ENCODE measurements at regions not wholly inside any gene's neighbourhood (a gene's known extent, or its start where the extent isn't known, plus 50 kb on each side); places are given as distances from the start of the nearest gene placed in this dataset.

GRCh38 chr11:70005107-70005818, 72.9 kb upstream of the ANO1 start:
- no peak for DNase-seq

- DNase-seq: no peak
Observed at GRCh38 chr11:70007796-70008195, 70.3 kb upstream of the ANO1 start.

GRCh38 chr11:70010774-70011173, 67.3 kb upstream of the ANO1 start:
- DNase-seq: no peak

- no peak for DNase-seq
Observed at GRCh38 chr11:70012134-70012733, 65.9 kb upstream of the ANO1 start.

GRCh38 chr11:70014291-70014690, 63.8 kb upstream of the ANO1 start:
- no peak for DNase-seq

GRCh38 chr11:70016666-70017367, 61.3 kb upstream of the ANO1 start:
- DNase-seq: no peak

- no peak for DNase-seq
Observed at GRCh38 chr11:70018816-70019215, 59.3 kb upstream of the ANO1 start.

- DNase-seq: no peak
Observed at GRCh38 chr11:70019576-70020011, 58.5 kb upstream of the ANO1 start.

GRCh38 chr11:70020336-70021214, 57.5 kb upstream of the ANO1 start:
- no peak for DNase-seq

GRCh38 chr11:70021586-70021985, 56.5 kb upstream of the ANO1 start:
- no peak for DNase-seq

- DNase-seq: no peak
Observed at GRCh38 chr11:70024036-70024772, 53.9 kb upstream of the ANO1 start.

GRCh38 chr11:70024773-70025045, 53.4 kb upstream of the ANO1 start:
- DNase-seq: no peak

- no peak for DNase-seq
Observed at GRCh38 chr11:70025308-70025707, 52.8 kb upstream of the ANO1 start.

- no peak for DNase-seq
Observed at GRCh38 chr11:70026012-70026411, 52.1 kb upstream of the ANO1 start.

- DNase-seq: no peak
Observed at GRCh38 chr11:70026726-70027125, 51.4 kb upstream of the ANO1 start.

GRCh38 chr11:70027451-70027850, 50.7 kb upstream of the ANO1 start:
- no peak for DNase-seq

GRCh38 chr11:70028147-70028855, 49.8 kb upstream of the ANO1 start:
- no peak for DNase-seq
